Liver (tissue), 3 donors: ENCODE measurements at regions not wholly inside any gene's neighbourhood (a gene's known extent, or its start where the extent isn't known, plus 50 kb on each side); places are given as distances from the start of the nearest gene placed in this dataset.

Experiments
- CTCF ChIP-seq: fragments of 150-350 bp; IDR thresholded peaks from 2 replicates; pipeline ENCODE4 v1.5.1; 2017; ENCODE audit warnings: improper control_type of control experiment, low read depth, low read length; ENCODE audit not compliant: missing input control
- MAX ChIP-seq: IDR thresholded peaks from 2 replicates; pipeline ENCODE4 v1.6.1; 2016; ENCODE audit warnings: antibody characterized with exemption
- NR2F2 ChIP-seq: IDR thresholded peaks from 2 replicates; pipeline ENCODE4 v1.6.1; 2016; ENCODE audit warnings: antibody characterized with exemption
- TF ChIP-seq, protein P1 (sequence below): IDR thresholded peaks from 2 replicates; pipeline ENCODE4 v1.6.1; 2016; ENCODE audit warnings: antibody characterized with exemption, mild to moderate bottlenecking
- donor health status: healthy.
- donor health status: healthy.

- TF ChIP-seq NR2F2 (no peak), CTCF (no peak), MAX (no peak)
- TF ChIP-seq, protein P1, sequence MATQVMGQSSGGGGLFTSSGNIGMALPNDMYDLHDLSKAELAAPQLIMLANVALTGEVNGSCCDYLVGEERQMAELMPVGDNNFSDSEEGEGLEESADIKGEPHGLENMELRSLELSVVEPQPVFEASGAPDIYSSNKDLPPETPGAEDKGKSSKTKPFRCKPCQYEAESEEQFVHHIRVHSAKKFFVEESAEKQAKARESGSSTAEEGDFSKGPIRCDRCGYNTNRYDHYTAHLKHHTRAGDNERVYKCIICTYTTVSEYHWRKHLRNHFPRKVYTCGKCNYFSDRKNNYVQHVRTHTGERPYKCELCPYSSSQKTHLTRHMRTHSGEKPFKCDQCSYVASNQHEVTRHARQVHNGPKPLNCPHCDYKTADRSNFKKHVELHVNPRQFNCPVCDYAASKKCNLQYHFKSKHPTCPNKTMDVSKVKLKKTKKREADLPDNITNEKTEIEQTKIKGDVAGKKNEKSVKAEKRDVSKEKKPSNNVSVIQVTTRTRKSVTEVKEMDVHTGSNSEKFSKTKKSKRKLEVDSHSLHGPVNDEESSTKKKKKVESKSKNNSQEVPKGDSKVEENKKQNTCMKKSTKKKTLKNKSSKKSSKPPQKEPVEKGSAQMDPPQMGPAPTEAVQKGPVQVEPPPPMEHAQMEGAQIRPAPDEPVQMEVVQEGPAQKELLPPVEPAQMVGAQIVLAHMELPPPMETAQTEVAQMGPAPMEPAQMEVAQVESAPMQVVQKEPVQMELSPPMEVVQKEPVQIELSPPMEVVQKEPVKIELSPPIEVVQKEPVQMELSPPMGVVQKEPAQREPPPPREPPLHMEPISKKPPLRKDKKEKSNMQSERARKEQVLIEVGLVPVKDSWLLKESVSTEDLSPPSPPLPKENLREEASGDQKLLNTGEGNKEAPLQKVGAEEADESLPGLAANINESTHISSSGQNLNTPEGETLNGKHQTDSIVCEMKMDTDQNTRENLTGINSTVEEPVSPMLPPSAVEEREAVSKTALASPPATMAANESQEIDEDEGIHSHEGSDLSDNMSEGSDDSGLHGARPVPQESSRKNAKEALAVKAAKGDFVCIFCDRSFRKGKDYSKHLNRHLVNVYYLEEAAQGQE: no peak
Observed at GRCh38 chr5:30524428-30524827, 669.1 kb upstream of the CDH6 start.
